Osteocyte (in vitro differentiated cells): ENCODE measurements at regions not wholly inside any gene's neighbourhood (a gene's known extent, or its start where the extent isn't known, plus 50 kb on each side); places are given as distances from the start of the nearest gene placed in this dataset.

Source experiments
- DNase-seq: peaks from one replicate; pipeline ENCODE4 v3.0.0; 2021; ENCODE audit warnings: mixed read lengths; ENCODE audit not compliant: unreplicated experiment; ENCODE audit errors: extremely low spot score
- H3K27ac Mint-ChIP-seq: one replicate; pipeline ENCODE4 v1.8.0; 2021; ENCODE audit warnings: mild to moderate bottlenecking, mixed read lengths; ENCODE audit not compliant: unreplicated experiment
- H3K27me3 Mint-ChIP-seq: one replicate; pipeline ENCODE4 v1.8.0; 2021; ENCODE audit warnings: mixed read lengths; ENCODE audit not compliant: unreplicated experiment
- H3K36me3 Mint-ChIP-seq: one replicate; pipeline ENCODE4 v1.8.0; 2021; ENCODE audit warnings: mixed read lengths; ENCODE audit not compliant: unreplicated experiment
- H3K4me1 Mint-ChIP-seq: one replicate; pipeline ENCODE4 v1.8.0; 2021; ENCODE audit warnings: mixed read lengths; ENCODE audit not compliant: unreplicated experiment
- H3K4me3 Mint-ChIP-seq: one replicate; pipeline ENCODE4 v1.8.0; 2021; ENCODE audit warnings: mild to moderate bottlenecking, moderate library complexity, mixed read lengths; ENCODE audit not compliant: unreplicated experiment
- H3K9me3 Mint-ChIP-seq: one replicate; pipeline ENCODE4 v1.8.0; 2021; ENCODE audit warnings: mixed read lengths; ENCODE audit not compliant: unreplicated experiment
- CTCF ChIP-seq: fragments of 200-600 bp; sonication (generic); IDR thresholded peaks from 2 replicates; pipeline ENCODE4 v1.5.0; 2021; ENCODE audit warnings: antibody characterized with exemption, mild to moderate bottlenecking, moderate library complexity

- no peak overlapping the region for H3K4me3 Mint-ChIP-seq
- H3K27me3 Mint-ChIP-seq = no peaks in the 10 kb centered on the region
- no peak for TF ChIP-seq CTCF
- H3K9me3 Mint-ChIP-seq = peaks cover 13% of the 10 kb centered on the region
- no peak for DNase-seq
- no peak overlapping the region for H3K27ac Mint-ChIP-seq
- peaks cover 23% of the 10 kb centered on the region for H3K4me1 Mint-ChIP-seq
- no peaks in the 10 kb centered on the region for H3K36me3 Mint-ChIP-seq
Measured at GRCh38 chr9:111175350-111175749, 137.1 kb upstream of the LPAR1 start.

GRCh38 chr9:111167341-111167740 is 129.1 kb upstream of the LPAR1 start:
- DNase-seq = no peak
- no peak for TF ChIP-seq CTCF
- H3K27me3 Mint-ChIP-seq = no peaks in the 10 kb centered on the region
- H3K4me1 Mint-ChIP-seq = peaks cover 10% of the 10 kb centered on the region
- peaks cover 4% of the 10 kb centered on the region for H3K36me3 Mint-ChIP-seq
- H3K9me3 Mint-ChIP-seq = peaks cover 26% of the 10 kb centered on the region
- no peak overlapping the region for H3K27ac Mint-ChIP-seq
- H3K4me3 Mint-ChIP-seq = no peak overlapping the region

- Mint-ChIP-seq H3K4me1 (peaks cover 30% of the 10 kb centered on the region), H3K36me3 (peaks cover 4% of the 10 kb centered on the region), H3K27ac (no peak overlapping the region), H3K9me3 (peaks cover 15% of the 10 kb centered on the region), H3K4me3 (no peak overlapping the region), H3K27me3 (no peaks in the 10 kb centered on the region)
- TF ChIP-seq CTCF = no peak
- no peak for DNase-seq
Measured at GRCh38 chr9:111163716-111164389, 125.6 kb upstream of the LPAR1 start.

GRCh38 chr9:111162026-111162425 is 123.8 kb upstream of the LPAR1 start:
- Mint-ChIP-seq H3K36me3 (no peaks in the 10 kb centered on the region), H3K27ac (no peak overlapping the region), H3K4me1 (peaks cover 41% of the 10 kb centered on the region), H3K4me3 (no peak overlapping the region), H3K27me3 (no peaks in the 10 kb centered on the region), H3K9me3 (peaks cover 4% of the 10 kb centered on the region)
- DNase-seq = no peak
- TF ChIP-seq CTCF = no peak

- Mint-ChIP-seq H3K4me3 (no peak overlapping the region), H3K27me3 (no peaks in the 10 kb centered on the region), H3K4me1 (peaks cover 41% of the 10 kb centered on the region), H3K36me3 (no peaks in the 10 kb centered on the region), H3K27ac (no peak overlapping the region), H3K9me3 (no peaks in the 10 kb centered on the region)
- no peak for DNase-seq
- no peak for TF ChIP-seq CTCF
Measured at GRCh38 chr9:111161015-111161415, 122.7 kb upstream of the LPAR1 start.
